Activated naive CD4-positive, alpha-beta T cell treated with anti-CD3 and anti-CD28 coated beads for 36 hours (primary cell): ENCODE measurements at regions not wholly inside any gene's neighbourhood (a gene's known extent, or its start where the extent isn't known, plus 50 kb on each side); places are given as distances from the start of the nearest gene placed in this dataset.
"Not testable (repeated sequence)": the region's sequence is repeated elsewhere in the genome, so short reads cannot be mapped to it uniquely, and the experiment has no call there.

Experiments
- CTCF ChIA-PET: fragments of 350-600 bp; sonication (Branson Sonifier 250); formaldehyde crosslinking; loops from one replicate; lab custom pipeline; 2021; ENCODE audit warnings: antibody characterized with exemption; lab: Charles Lee
- DNase-seq: peaks from one replicate; pipeline ENCODE4 v3.0.0-alpha.2; 2020
- H3K27ac Mint-ChIP-seq: one replicate; pipeline ENCODE4 v1.8.0; 2021; ENCODE audit warnings: mild to moderate bottlenecking, mixed read lengths
- H3K27me3 Mint-ChIP-seq: one replicate; pipeline ENCODE4 v1.8.0; 2021; ENCODE audit warnings: low read depth, mixed read lengths
- H3K36me3 Mint-ChIP-seq: one replicate; pipeline ENCODE4 v1.8.0; 2021; ENCODE audit warnings: low read depth, mixed read lengths
- H3K4me1 Mint-ChIP-seq: one replicate; pipeline ENCODE4 v1.8.0; 2021; ENCODE audit warnings: low read depth, mixed read lengths
- H3K4me3 Mint-ChIP-seq: one replicate; pipeline ENCODE4 v1.8.0; 2021; ENCODE audit warnings: mild to moderate bottlenecking, moderate library complexity, mixed read lengths
- H3K9me3 Mint-ChIP-seq: one replicate; pipeline ENCODE4 v1.8.0; 2021; ENCODE audit warnings: mixed read lengths
- intact Hi-C: fragments of 100-400 bp; cut with micrococcal nuclease; formaldehyde crosslinking; loops from one replicate; pipeline ENCODE4 v1.15.1; 2023

- H3K36me3 Mint-ChIP-seq = no peaks in the 10 kb centered on the region
- H3K4me1 Mint-ChIP-seq = no peaks in the 10 kb centered on the region
- peaks cover 12% of the 10 kb centered on the region for H3K9me3 Mint-ChIP-seq
- CTCF ChIA-PET = no interaction called here
- no peak overlapping the region for H3K4me3 Mint-ChIP-seq
- no peak for DNase-seq
- H3K27ac Mint-ChIP-seq = no peak overlapping the region
- intact Hi-C loops = no loop called here
- H3K27me3 Mint-ChIP-seq = no peaks in the 10 kb centered on the region
These were observed 1588.8 kb downstream of the REEP3 start for GRCh38 chr10:65110009-65110408.

- intact Hi-C loops, H3K4me1 Mint-ChIP-seq, H3K4me3 Mint-ChIP-seq, H3K36me3 Mint-ChIP-seq, H3K9me3 Mint-ChIP-seq, H3K27ac Mint-ChIP-seq, CTCF ChIA-PET, DNase-seq, H3K27me3 Mint-ChIP-seq: not testable (repeated sequence)
These were observed 1589.9 kb downstream of the REEP3 start for GRCh38 chr10:65111059-65111458.

GRCh38 chr10:65112573-65112972 lies 1591.4 kb downstream of the REEP3 start:
- CTCF ChIA-PET = no interaction called here
- Mint-ChIP-seq H3K4me1 (no peaks in the 10 kb centered on the region), H3K27ac (no peak overlapping the region), H3K4me3 (no peak overlapping the region), H3K9me3 (peaks cover 7% of the 10 kb centered on the region), H3K27me3 (no peaks in the 10 kb centered on the region), H3K36me3 (no peaks in the 10 kb centered on the region)
- no peak for DNase-seq
- intact Hi-C loops = no loop called here

GRCh38 chr10:65123120-65123519 lies 1601.9 kb downstream of the REEP3 start:
- CTCF ChIA-PET = no interaction called here
- Mint-ChIP-seq H3K27ac (no peak overlapping the region), H3K27me3 (no peaks in the 10 kb centered on the region), H3K4me3 (no peak overlapping the region), H3K9me3 (peaks cover 5% of the 10 kb centered on the region), H3K4me1 (no peaks in the 10 kb centered on the region), H3K36me3 (no peaks in the 10 kb centered on the region)
- intact Hi-C loops = no loop called here
- no peak for DNase-seq

DNA sequence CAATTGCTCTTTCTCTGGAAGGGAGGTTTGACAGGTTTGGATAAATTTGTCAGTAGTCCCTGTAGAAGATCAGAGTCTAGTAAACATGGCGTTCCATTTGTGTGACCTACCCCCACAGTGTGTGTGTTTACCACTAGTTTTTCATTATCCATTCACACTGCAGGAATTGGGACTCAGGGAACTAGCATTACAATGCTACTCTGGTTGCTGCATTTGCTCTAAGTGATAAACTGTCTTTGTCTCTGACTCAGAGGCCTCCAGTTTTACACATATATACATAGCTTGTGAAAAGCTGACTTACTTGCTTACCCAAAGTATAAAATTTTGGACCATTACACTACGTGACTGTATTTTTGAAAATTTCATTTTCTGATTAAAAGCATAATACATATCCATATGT lies 1604.0 kb downstream of the REEP3 start:
- Mint-ChIP-seq H3K36me3 (no peaks in the 10 kb centered on the region), H3K27me3 (no peaks in the 10 kb centered on the region), H3K9me3 (peaks cover 5% of the 10 kb centered on the region), H3K4me1 (no peaks in the 10 kb centered on the region), H3K27ac (no peak overlapping the region), H3K4me3 (no peak overlapping the region)
- CTCF ChIA-PET = no interaction called here
- no peak for DNase-seq
- intact Hi-C loops = no loop called here

DNA sequence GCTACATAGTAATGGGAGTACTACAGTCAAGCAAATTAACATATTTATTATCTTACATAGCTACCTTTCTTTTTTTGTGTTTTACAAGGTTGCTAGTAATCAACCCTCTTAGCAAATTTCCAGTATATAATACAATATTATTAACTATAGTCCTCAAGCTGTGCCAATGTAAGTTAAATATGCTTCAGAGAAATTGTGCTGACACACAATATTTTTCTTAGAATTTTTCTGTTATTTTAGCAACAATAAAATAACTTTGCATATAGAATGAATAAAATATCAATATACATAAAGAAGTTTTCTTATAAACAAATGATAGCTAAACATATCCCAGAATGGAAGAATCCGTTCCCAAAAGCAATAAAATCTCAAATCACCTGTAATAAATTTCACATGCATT lies 1605.1 kb downstream of the REEP3 start:
- Mint-ChIP-seq H3K4me3 (no peak overlapping the region), H3K4me1 (no peaks in the 10 kb centered on the region), H3K27me3 (no peaks in the 10 kb centered on the region), H3K36me3 (no peaks in the 10 kb centered on the region), H3K9me3 (peaks cover 5% of the 10 kb centered on the region), H3K27ac (no peak overlapping the region)
- CTCF ChIA-PET = no interaction called here
- DNase-seq = no peak
- intact Hi-C loops = no loop called here

GRCh38 chr10:65128277-65128676 lies 1607.1 kb downstream of the REEP3 start:
- Mint-ChIP-seq H3K9me3 (peaks cover 5% of the 10 kb centered on the region), H3K4me3 (no peak overlapping the region), H3K27ac (no peak overlapping the region), H3K4me1 (no peaks in the 10 kb centered on the region), H3K36me3 (no peaks in the 10 kb centered on the region), H3K27me3 (no peaks in the 10 kb centered on the region)
- no peak for DNase-seq
- intact Hi-C loops = no loop called here
- CTCF ChIA-PET = no interaction called here

DNA sequence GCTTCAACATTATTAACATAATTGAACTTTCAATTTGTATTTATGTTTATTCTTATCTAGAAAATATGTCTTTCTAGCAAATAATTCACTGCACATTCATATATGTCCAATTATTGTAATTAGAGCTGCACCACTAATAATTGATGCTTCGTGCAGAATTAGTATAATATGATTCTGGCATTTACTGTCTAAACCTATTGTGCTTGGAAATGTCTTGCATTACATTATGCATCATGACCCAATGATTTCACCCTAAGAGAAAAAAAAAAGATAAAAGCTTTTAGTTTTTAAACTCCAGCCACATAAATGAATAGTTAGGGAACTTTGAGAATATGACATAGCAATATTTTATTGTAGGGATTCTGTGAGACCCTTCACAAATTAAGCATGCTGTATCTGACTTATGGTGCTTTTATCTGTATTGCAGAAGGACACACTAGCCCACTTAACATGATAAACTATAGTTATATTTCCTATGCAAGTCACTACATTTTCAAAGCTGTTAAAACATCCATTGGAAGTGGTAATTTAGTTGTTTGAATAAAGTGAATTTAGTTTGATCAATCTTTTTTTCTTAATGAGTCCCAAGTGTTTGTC lies 1609.1 kb downstream of the REEP3 start:
- Mint-ChIP-seq H3K4me3 (no peak overlapping the region), H3K27ac (no peak overlapping the region), H3K27me3 (no peaks in the 10 kb centered on the region), H3K9me3 (peaks cover 3% of the 10 kb centered on the region), H3K36me3 (no peaks in the 10 kb centered on the region), H3K4me1 (no peaks in the 10 kb centered on the region)
- CTCF ChIA-PET = no interaction called here
- DNase-seq = no peak
- intact Hi-C loops = no loop called here

DNA sequence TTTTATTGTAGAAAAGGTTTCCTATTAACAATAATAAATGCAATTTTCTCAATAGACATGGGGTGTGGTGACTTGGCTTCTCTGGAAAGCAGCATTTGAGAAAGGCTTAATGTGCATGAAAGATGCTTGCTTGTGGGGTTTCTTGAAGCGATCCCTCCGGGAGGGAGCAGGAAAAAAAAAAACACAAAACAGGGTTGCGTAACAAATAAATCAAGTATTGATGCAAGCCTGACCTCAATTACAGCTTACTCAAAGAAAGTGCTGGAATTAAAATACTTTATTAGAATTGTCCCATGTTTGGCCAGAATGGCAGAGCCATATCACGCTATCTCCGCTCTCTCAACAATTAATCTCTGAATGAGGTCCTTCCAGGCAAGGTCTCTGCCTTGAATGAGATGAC lies 1612.5 kb downstream of the REEP3 start:
- CTCF ChIA-PET = no interaction called here
- no peaks in the 10 kb centered on the region for H3K9me3 Mint-ChIP-seq
- H3K4me3 Mint-ChIP-seq = no peak overlapping the region
- DNase-seq = no peak
- intact Hi-C loops = no loop called here
- H3K36me3 Mint-ChIP-seq = no peaks in the 10 kb centered on the region
- H3K27me3 Mint-ChIP-seq = no peaks in the 10 kb centered on the region
- H3K27ac Mint-ChIP-seq = no peak overlapping the region
- H3K4me1 Mint-ChIP-seq = no peaks in the 10 kb centered on the region

DNA sequence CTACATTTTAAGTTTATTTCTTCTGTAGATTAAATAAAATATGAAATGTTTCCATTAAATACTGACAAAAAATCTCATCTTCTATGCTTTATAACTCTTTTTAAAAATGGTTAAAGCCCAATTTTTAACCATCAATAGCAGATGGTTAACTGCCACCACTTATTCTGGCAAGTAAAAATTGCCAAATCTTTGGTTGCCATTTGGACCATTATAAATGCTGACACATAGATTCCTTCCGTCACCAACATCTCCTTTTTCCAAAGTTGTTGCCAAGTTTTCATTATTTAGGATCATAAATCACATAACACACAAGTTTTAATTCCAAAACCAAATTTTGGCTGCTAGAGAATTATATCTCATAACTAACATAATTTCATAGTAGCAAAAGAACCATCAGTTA lies 1614.3 kb downstream of the REEP3 start:
- DNase-seq = no peak
- Mint-ChIP-seq H3K36me3 (no peaks in the 10 kb centered on the region), H3K4me1 (no peaks in the 10 kb centered on the region), H3K27me3 (no peaks in the 10 kb centered on the region), H3K27ac (no peak overlapping the region), H3K4me3 (no peak overlapping the region), H3K9me3 (no peaks in the 10 kb centered on the region)
- CTCF ChIA-PET = no interaction called here
- intact Hi-C loops = no loop called here

GRCh38 chr10:65142641-65143435 lies 1621.6 kb downstream of the REEP3 start:
- DNase-seq = no peak
- CTCF ChIA-PET = no interaction called here
- no peaks in the 10 kb centered on the region for H3K4me1 Mint-ChIP-seq
- no peaks in the 10 kb centered on the region for H3K27me3 Mint-ChIP-seq
- H3K27ac Mint-ChIP-seq = no peak overlapping the region
- no peaks in the 10 kb centered on the region for H3K36me3 Mint-ChIP-seq
- H3K9me3 Mint-ChIP-seq = no peaks in the 10 kb centered on the region
- intact Hi-C loops = no loop called here
- no peak overlapping the region for H3K4me3 Mint-ChIP-seq

- no peak overlapping the region for H3K27ac Mint-ChIP-seq
- H3K4me1 Mint-ChIP-seq = no peaks in the 10 kb centered on the region
These were observed 1622.5 kb downstream of the REEP3 start for GRCh38 chr10:65143723-65144122.

GRCh38 chr10:65149878-65150277 lies 1628.7 kb downstream of the REEP3 start:
- Mint-ChIP-seq H3K4me3 (no peak overlapping the region), H3K27me3 (no peaks in the 10 kb centered on the region), H3K9me3 (peaks cover 7% of the 10 kb centered on the region), H3K36me3 (no peaks in the 10 kb centered on the region), H3K4me1 (no peaks in the 10 kb centered on the region), H3K27ac (no peak overlapping the region)
- CTCF ChIA-PET = interaction anchor here (0.6 kb wide), 1 partner anchor 1731 kb away, joined by 7 read pairs; no protein-coding TSS in a partner anchor
- intact Hi-C loops = no loop called here
- no peak for DNase-seq

More at GRCh38 chr10:65143723-65144122, 1622.5 kb downstream of the REEP3 start:
- Mint-ChIP-seq H3K4me3 (no peak overlapping the region), H3K9me3 (no peaks in the 10 kb centered on the region), H3K27me3 (no peaks in the 10 kb centered on the region), H3K36me3 (no peaks in the 10 kb centered on the region)
- CTCF ChIA-PET = no interaction called here
- intact Hi-C loops = no loop called here
- DNase-seq = no peak
